Breast epithelium (tissue), 4 donors: ENCODE measurements at regions not wholly inside any gene's neighbourhood (a gene's known extent, or its start where the extent isn't known, plus 50 kb on each side); places are given as distances from the start of the nearest gene placed in this dataset.

ENCODE experiments used
- DNase-seq, 2 donors: peaks; one replicate each; pipeline ENCODE4 v3.0.0-alpha.2; 2019; ENCODE audit warnings: low spot score in 2 of 2
- H3K27ac ChIP-seq, 2 donors: fragments of 200-600 bp; sonication (generic) in 1 of 2; one replicate each; pipeline ENCODE4 v1.5.1; 2016 to 2019; ENCODE audit warnings: mild to moderate bottlenecking in 1 of 2
- H3K27me3 ChIP-seq, 2 donors: fragments of 200-600 bp; sonication (generic) in 1 of 2; one replicate each; pipeline versions ENCODE4 v1.5.1 to v1.6.0; 2017 to 2019; ENCODE audit warnings: control low read depth in 1 of 2, mild to moderate bottlenecking in 1 of 2
- H3K36me3 ChIP-seq: fragments of 200-600 bp; one replicate; pipeline ENCODE4 v1.5.1; 2019
- H3K4me1 ChIP-seq, 2 donors: fragments of 200-600 bp; sonication (generic); one replicate each; pipeline ENCODE4 v1.5.1; 2016 to 2019; ENCODE audit warnings: control low read depth in 1 of 2
- H3K4me3 ChIP-seq, 3 donors: fragments of 200-600 bp; sonication (generic); 1 replicate in 2 of 3; 2 replicates in 1 of 3; pipeline ENCODE4 v1.5.1; 2016 to 2019; ENCODE audit warnings: mild to moderate bottlenecking in 3 of 3, moderate library complexity in 2 of 3
- H3K9me3 ChIP-seq, 2 donors: fragments of 200-600 bp; sonication (generic) in 1 of 2; one replicate each; pipeline ENCODE4 v1.5.1; 2016 to 2019; ENCODE audit warnings: control low read depth in 1 of 2
- POLR2A ChIP-seq: fragments of 450-650 bp; IDR thresholded peaks from one replicate; pipeline ENCODE4 v1.6.1; 2016; ENCODE audit warnings: antibody characterized with exemption, mild to moderate bottlenecking, moderate library complexity
- POLR2AphosphoS5 ChIP-seq, 3 donors: sonication (generic); formaldehyde crosslinking; IDR thresholded peaks; one replicate each; pipeline ENCODE4 v1.6.1; 2017; ENCODE audit warnings: antibody characterized with exemption in 3 of 3
- intact Hi-C: fragments of 100-400 bp; cut with DNase I; formaldehyde crosslinking; loops from one replicate; pipeline ENCODE4 v1.15.1; 2023; ENCODE audit warnings: low total_unique reads
- TF ChIP-seq, protein P1 (sequence below), 3 donors: fragments of 450-650 bp; IDR thresholded peaks; one replicate each; pipeline ENCODE4 v1.5.1; 2016 to 2017; ENCODE audit warnings: antibody characterized with exemption in 3 of 3, mild to moderate bottlenecking in 3 of 3, moderate library complexity in 3 of 3

DNA sequence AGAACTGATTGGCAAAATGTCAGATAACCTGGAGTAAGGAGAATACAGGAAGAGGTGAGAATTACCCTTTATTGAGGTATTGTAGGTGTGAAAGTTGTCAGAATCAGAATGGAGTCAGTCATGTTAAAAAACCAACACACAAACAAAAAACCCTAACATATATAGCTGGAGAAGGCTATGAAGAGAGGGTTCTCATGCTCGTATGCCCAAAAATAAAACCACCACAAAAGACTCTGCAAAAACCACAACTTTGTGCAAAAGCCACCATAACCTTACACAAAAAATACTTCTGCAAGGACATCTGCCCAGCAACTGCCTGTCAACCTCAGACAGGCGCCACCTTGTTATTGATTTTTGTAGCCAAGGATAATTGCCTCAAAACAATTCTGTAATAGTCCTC is 136.0 kb downstream of the CD47 start:
- TF ChIP-seq POLR2AphosphoS5 (IDR thresholded peaks at IDR 0.05) (no peak), POLR2A (no peak)
- TF ChIP-seq, protein P1, sequence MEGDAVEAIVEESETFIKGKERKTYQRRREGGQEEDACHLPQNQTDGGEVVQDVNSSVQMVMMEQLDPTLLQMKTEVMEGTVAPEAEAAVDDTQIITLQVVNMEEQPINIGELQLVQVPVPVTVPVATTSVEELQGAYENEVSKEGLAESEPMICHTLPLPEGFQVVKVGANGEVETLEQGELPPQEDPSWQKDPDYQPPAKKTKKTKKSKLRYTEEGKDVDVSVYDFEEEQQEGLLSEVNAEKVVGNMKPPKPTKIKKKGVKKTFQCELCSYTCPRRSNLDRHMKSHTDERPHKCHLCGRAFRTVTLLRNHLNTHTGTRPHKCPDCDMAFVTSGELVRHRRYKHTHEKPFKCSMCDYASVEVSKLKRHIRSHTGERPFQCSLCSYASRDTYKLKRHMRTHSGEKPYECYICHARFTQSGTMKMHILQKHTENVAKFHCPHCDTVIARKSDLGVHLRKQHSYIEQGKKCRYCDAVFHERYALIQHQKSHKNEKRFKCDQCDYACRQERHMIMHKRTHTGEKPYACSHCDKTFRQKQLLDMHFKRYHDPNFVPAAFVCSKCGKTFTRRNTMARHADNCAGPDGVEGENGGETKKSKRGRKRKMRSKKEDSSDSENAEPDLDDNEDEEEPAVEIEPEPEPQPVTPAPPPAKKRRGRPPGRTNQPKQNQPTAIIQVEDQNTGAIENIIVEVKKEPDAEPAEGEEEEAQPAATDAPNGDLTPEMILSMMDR (IDR thresholded peaks at IDR 0.05): no peak
- intact Hi-C loops: no loop called here
- H3K27ac ChIP-seq: no peak overlapping the region
- DNase-seq: no peak
- no peak overlapping the region for H3K4me3 ChIP-seq
- peaks cover 0 to 5% of the 10 kb centered on the region in 2 donors for H3K4me1 ChIP-seq
- no peaks in the 10 kb centered on the region for H3K27me3 ChIP-seq
- H3K9me3 ChIP-seq: no peaks in the 10 kb centered on the region
- no peaks in the 10 kb centered on the region for H3K36me3 ChIP-seq

DNA sequence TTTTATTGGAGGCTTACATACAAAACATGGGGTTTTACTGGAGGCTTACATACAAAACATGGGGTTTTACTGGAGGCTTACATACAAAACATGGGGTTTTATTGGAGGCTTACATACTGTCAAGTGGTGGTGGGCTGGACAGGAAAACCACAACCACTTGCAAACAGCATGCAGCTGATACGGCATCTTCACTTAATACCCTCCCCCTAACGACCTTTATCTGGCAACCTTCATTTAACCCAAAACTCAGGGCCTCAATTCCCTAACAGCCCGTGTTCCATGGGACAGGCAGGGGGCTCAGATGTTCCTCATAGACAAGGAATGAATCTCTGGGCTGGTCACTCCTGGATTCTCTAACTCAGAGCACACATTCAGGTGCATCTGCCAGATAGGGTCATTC is 137.1 kb downstream of the CD47 start:
- intact Hi-C loops: no loop called here
- peaks cover 0 to 5% of the 10 kb centered on the region in 2 donors for H3K4me1 ChIP-seq
- no peak for DNase-seq
- no peak for TF ChIP-seq POLR2AphosphoS5 (IDR thresholded peaks at IDR 0.05)
- no peak for TF ChIP-seq POLR2A
- TF ChIP-seq, protein P1 (IDR thresholded peaks at IDR 0.05): no peak
- no peaks in the 10 kb centered on the region for H3K9me3 ChIP-seq
- H3K27ac ChIP-seq: no peak overlapping the region
- H3K27me3 ChIP-seq: no peaks in the 10 kb centered on the region
- H3K36me3 ChIP-seq: no peaks in the 10 kb centered on the region
- no peak overlapping the region for H3K4me3 ChIP-seq

DNA sequence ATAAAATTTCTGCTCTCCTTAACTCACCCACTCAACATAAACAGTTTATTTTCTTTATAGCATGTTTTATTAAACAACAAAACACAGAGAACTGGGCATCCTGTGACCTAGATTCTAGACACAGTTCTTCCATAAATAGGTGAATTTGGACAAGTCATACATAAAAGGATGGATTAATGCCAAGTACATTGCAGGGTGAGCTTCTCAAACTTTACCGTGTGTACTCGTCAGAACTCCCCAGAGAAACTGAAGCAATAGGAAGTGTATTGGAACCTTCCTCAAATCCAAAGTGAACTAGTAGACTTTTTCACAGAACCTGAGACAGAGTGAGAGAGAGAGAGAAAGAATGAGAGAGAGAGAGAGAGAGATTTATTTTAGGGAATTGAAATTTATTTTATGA is 139.7 kb downstream of the CD47 start:
- H3K27ac ChIP-seq: no peak overlapping the region
- no peaks in the 10 kb centered on the region for H3K36me3 ChIP-seq
- TF ChIP-seq, protein P1 (IDR thresholded peaks at IDR 0.05): no peak
- TF ChIP-seq POLR2A: no peak
- TF ChIP-seq POLR2AphosphoS5 (IDR thresholded peaks at IDR 0.05): no peak
- intact Hi-C loops: no loop called here
- no peak overlapping the region for H3K4me3 ChIP-seq
- no peaks in the 10 kb centered on the region for H3K27me3 ChIP-seq
- no peak for DNase-seq
- no peaks in the 10 kb centered on the region for H3K9me3 ChIP-seq
- no peaks in the 10 kb centered on the region for H3K4me1 ChIP-seq

DNA sequence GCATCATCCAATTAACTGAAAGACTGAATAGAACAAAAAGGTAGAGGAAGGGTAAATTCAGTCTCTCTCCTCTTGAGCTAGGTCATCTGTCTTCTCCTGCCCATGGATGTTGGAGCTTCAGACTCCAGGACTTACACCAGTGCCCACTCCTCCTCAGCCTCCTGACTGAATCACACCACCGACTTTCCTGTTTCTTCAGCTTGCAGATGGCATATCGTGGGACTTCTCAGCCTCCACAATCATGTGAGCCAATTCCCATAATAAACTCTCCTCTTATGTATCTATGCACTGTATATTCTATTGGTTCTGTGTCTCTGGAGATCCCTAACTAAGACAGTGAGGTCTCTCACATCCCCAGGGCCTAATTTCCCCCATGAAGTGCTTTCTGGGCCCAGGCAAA is 140.4 kb downstream of the CD47 start:
- Histone ChIP-seq H3K27me3 (no peaks in the 10 kb centered on the region), H3K4me1 (no peaks in the 10 kb centered on the region), H3K27ac (no peak overlapping the region), H3K4me3 (no peak overlapping the region), H3K36me3 (no peaks in the 10 kb centered on the region), H3K9me3 (no peaks in the 10 kb centered on the region)
- no peak for TF ChIP-seq POLR2A
- TF ChIP-seq POLR2AphosphoS5 (IDR thresholded peaks at IDR 0.05): no peak
- TF ChIP-seq, protein P1 (IDR thresholded peaks at IDR 0.05): no peak
- intact Hi-C loops: loop anchor here (1.0 kb wide), 1 partner anchor 20 kb away; no protein-coding TSS in a partner anchor
- DNase-seq: no peak

DNA sequence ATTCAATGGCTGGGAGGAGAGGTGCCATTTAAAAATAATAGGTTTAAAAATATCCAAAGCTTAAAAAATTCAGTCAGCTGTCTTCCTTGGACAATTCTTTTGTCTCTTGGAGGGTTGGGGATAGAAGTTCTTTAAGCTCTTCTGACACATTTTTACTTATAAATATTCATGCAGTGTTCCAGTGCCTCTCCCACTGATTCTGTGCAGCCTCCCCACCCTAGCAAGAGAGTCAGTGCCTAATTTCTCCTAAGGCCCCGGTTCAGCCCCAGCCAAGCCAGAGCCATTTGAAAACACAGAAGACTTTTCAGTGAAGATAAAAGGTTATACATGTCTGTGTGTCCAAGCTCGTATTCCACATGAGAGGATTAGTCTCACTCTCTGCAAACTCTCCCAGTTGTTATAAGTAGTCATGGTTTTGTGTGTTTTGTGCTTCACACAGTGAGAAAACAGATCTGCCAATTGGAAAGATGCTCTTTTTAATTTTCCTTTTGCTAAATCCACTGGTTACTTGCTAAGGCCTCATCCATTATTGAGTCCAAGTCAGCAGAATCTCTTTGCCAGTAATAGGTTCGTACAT is 141.3 kb downstream of the CD47 start:
- H3K27ac ChIP-seq: no peak overlapping the region
- H3K27me3 ChIP-seq: no peaks in the 10 kb centered on the region
- no peaks in the 10 kb centered on the region for H3K36me3 ChIP-seq
- no peaks in the 10 kb centered on the region for H3K4me1 ChIP-seq
- H3K9me3 ChIP-seq: no peaks in the 10 kb centered on the region
- intact Hi-C loops: no loop called here
- TF ChIP-seq, protein P1 (IDR thresholded peaks at IDR 0.05): no peak
- TF ChIP-seq POLR2AphosphoS5 (IDR thresholded peaks at IDR 0.05) (no peak), POLR2A (no peak)
- DNase-seq: no peak
- no peak overlapping the region for H3K4me3 ChIP-seq
